Hepatocyte (in vitro differentiated cells): ENCODE measurements at regions not wholly inside any gene's neighbourhood (a gene's known extent, or its start where the extent isn't known, plus 50 kb on each side); places are given as distances from the start of the nearest gene placed in this dataset.

Experiments used
- EZH2 ChIP-seq: fragments of 200-600 bp; sonication (generic); IDR thresholded peaks from 2 replicates; pipeline ENCODE4 v1.6.1; 2016; ENCODE audit warnings: antibody characterized with exemption, mild to moderate bottlenecking, borderline replicate concordance
- TF ChIP-seq, protein P1 (sequence below): fragments of 200-600 bp; sonication (generic); IDR thresholded peaks from 2 replicates; pipeline ENCODE4 v1.5.1; 2016; ENCODE audit warnings: antibody characterized with exemption, mild to moderate bottlenecking; ENCODE audit not compliant: poor library complexity

DNA sequence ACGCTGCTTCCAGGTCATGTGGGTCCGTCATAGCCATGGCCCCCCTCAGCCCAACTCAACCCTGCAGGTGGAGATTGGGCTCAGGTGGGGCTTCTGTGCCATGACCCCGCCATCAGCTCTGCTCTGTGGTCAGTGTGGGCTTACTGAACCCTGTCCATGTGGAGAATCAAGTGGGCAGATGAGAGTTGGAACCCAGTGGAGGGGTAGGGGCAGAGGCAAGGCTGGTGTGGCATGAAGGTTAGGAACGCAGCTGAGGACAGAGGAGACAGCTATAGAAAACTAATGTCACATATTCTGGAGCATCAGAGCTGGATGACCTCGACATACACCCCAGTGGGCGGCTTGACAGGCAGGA lies 355.9 kb downstream of the PTPRU start:
- TF ChIP-seq, protein P1, sequence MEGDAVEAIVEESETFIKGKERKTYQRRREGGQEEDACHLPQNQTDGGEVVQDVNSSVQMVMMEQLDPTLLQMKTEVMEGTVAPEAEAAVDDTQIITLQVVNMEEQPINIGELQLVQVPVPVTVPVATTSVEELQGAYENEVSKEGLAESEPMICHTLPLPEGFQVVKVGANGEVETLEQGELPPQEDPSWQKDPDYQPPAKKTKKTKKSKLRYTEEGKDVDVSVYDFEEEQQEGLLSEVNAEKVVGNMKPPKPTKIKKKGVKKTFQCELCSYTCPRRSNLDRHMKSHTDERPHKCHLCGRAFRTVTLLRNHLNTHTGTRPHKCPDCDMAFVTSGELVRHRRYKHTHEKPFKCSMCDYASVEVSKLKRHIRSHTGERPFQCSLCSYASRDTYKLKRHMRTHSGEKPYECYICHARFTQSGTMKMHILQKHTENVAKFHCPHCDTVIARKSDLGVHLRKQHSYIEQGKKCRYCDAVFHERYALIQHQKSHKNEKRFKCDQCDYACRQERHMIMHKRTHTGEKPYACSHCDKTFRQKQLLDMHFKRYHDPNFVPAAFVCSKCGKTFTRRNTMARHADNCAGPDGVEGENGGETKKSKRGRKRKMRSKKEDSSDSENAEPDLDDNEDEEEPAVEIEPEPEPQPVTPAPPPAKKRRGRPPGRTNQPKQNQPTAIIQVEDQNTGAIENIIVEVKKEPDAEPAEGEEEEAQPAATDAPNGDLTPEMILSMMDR = no peak
- no peak for TF ChIP-seq EZH2
